Umbilical cord (tissue), 1 donor: ENCODE measurements at regions not wholly inside any gene's neighbourhood (a gene's known extent, or its start where the extent isn't known, plus 50 kb on each side); places are given as distances from the start of the nearest gene placed in this dataset.
"Not testable (repeated sequence)": the region's sequence is repeated elsewhere in the genome, so short reads cannot be mapped to it uniquely, and the experiment has no call there.

Experiments
- DNase-seq: peaks from one replicate; pipeline ENCODE4 v3.0.0-alpha.2; 2015; ENCODE audit warnings: low spot score

DNA sequence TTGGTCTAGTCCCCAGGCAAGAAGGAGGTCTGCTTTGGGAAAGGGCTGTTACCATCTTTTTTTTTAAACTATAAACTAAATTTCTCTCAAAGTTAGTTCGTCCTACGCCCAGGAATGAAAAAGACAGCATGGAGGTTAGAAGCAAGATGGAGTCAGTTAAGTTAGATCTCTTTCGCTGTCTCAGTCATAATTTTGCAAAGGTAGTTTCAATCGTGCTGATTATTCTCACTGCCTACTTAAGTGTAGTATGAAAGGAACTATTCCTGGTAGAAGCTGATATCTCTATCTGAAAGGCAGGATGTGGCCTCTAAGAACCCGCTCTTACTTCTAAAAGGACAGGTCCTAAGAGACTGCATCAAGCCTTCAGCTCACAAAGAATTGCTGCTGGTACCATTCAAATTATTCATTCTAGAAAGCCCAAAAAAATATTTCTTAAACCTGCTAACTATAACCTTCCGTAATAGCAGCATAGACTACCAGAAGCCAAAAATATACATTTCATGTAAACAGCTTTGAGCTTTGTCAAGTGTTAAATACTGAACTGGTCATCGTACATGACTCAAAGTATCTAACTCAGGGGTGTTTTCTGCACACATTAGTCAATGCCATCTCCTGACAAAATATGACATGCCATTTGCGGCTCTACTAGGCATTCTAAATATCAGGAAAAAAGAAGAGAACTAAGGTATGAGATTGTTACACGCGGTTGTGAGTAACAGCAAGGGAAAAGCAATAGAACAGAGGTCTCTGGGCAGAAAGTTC lies 96.0 kb upstream of the CCDC80 start:
- no peak for DNase-seq

DNA sequence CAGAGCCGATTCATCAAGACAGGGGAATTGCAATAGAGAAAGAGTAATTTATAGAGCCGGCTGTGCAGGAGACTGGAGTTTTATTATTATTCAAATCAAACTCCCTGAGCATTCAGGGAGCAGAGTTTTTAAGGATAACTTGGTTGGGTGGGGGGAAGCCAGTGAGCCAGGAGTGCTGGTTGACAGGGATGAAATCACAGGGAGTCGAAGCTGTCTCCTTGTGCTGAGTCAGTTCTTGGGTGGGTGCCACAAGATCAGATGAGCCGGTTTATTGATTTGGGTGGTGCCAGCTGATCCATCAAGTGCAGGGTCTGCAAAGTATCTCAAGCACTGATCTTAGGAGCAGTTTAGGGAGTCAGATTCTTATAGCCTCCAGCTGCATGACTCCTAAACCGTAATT lies 95.4 kb upstream of the CCDC80 start:
- DNase-seq: no peak

DNA sequence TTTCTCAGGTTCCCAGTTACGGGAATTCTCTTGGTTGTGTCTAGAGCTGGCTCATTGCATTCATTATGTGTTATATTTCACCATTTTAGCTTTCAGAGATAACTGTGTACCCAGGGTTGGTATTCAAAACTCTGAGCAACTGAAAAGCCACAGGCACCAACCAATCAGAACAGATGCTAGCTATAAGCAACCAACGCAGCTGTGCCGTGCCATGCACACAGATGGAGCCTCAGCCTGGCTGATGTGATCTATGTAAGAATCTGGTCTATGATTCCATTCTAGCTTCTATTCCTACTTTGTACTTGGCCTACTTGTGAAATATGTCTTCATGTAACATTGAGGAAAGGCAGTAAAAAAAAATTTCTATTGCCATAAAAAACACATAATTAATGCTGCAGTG lies 95.0 kb upstream of the CCDC80 start:
- no peak for DNase-seq

DNA sequence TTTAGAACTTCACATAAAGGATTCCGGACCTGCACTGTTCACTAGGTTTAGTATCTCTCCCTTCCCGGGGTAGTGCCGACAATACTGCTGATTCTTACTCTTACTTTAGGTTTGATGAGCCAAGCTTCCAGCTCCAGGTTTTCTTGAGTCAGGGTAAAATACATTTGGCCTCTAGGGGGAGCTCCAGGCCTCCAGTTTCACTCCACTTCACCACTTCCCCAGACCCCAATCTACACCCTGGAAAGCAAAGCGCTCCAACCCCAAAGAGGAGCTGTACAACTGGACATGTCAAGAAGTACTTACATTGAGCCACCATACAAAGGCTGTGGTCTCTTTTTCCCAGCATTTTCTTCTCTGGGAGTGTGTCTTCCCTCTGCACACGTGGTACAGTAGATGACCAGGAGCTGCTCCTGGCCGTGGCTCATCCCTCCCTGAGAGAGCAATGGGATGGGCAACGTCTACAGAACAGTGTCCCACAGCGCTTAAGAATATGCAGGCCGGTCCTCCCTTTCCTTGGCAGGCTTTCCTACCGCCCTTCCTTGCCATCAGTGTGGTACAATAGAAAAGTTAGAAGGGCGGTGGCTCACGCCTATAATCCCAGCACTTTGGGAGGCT lies 93.9 kb upstream of the CCDC80 start:
- peak; percentile 50 for DNase-seq

DNA sequence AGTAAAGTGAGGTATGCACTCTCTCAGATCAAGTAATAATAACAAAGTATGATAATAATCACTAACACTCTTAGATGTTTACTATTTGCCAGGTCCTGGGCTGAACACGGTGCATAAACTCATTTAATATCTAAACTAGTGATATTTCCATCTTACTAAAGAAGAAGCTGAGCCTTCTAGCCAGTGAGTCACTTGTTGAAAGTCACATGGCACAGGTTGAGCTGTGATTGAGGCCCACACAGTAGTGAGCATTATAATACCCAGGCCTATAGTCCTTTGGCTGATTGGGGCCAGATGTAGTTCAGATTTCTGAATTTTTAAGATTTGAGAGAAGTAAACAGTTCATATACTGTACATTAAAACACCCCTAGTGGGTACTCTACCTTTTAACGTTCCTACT lies 93.2 kb upstream of the CCDC80 start:
- no peak for DNase-seq

DNA sequence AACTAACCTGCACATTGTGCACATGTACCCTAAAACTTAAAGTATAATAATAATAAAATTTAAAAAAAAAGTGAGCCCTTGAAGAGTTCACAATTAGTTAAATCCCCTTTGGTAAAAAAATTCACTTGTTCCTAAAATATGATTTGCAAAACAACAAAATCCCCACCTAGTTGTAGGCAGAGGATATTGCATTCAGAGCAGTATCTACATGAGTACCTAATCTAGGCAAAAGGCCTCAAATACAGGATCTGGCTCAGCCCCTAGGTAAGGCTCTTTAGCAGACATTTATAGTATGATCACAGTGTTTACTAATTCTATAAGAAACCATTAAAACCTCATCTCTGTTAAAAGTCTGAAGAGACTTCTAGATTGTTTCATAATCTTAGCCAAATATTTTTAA lies 89.3 kb upstream of the CCDC80 start:
- no peak for DNase-seq

DNA sequence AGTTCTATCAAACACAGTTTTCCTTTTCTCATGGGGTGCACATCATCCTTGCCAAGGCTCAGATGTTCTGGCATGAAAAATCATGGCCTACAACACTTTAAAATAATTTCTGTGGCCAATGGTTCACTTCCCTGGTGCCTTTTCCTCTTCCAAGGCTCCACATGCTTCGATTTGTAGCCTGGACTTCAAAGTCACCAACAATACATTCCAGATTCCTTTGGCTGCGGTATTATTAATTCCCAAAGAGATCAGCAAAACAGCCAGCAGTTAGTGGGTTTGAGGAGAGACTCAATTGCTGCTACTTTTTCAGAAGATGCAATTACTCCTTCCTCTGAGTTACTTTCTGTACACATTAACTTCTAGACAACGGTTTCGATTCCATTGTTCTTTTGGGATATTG lies 80.3 kb upstream of the CCDC80 start:
- no peak for DNase-seq

DNA sequence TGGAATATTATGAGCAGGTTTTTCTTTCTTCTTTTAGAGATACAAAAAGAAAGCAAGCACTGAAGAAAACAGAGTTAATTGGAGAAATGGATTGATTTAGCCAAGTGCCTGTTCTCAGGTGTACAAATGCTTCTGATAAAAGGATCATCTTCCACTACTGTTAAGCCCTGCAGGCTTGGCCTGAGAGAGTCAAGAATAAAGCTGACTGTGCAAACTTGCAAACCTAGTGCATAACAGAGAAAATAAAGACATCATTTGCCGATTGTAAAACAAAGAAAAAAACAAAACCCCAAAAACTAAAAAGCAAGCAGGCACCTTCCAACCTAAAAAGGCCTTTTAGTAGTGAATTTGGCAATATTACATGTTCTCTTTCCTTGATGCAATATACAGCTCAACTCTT lies 78.0 kb upstream of the CCDC80 start:
- DNase-seq: no peak

DNA sequence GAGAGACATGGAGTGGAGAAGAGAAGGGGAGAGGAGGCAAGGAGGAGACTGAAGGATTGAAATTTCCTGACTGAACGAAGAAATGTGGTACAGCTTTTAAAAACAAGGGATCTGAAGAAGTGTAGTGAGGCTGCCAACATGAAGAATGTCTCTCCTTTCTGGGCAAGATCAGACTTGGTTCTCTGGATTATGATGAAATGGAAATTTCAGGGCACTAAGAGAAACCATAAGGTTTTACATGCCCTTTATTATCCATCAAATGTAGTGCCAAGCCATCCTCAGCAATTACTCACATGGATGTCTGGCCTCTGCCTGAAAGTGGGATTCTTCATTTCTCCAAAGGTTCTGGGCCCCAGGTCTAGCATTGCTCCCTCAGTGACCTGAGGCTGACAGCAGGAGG lies 77.6 kb upstream of the CCDC80 start:
- DNase-seq: no peak

DNA sequence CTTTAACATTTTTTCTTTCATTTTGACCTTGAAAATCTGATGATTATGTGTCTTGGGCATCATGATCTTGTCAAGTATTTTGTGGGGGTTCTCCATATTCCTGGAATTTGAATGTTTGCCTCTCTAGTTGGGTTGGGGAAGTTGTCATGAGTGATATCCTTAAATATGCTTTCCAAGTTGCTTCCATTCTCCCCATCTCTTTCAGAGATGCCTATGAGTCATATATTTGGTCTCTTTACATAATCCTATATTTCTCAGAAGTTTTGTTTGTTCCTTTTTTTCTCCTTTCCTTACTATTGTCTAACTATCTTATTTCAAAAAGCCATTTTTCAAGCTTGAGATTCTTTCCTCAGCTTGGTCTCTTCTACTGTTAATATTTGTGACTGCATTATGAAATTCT lies 69.0 kb upstream of the CCDC80 start:
- no peak for DNase-seq

DNA sequence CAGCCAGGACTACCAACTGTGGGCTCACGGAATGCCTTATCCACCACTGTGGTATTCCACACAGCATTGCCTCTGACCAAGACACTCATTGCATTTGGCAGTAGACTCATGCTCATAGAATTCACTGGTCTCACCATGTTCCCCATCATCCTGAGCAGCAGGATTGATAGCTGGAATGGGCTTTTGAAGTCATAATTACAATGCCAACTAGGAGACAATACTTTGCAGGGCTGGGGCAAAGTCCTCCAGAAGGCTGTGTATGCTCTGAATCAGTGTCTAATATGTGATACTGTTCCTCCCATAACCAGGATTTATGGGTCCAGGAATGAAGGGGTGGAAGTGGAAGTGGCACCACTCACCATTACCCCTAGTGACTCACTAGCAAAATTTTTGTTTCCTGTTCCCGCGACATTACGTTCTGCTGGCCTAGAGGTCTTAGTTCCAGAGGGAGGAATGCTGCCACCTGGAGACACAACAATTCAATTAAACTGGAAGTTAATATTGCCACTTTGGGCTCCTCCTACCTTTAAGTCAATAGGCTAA lies 58.6 kb upstream of the CCDC80 start:
- DNase-seq: no peak

DNA sequence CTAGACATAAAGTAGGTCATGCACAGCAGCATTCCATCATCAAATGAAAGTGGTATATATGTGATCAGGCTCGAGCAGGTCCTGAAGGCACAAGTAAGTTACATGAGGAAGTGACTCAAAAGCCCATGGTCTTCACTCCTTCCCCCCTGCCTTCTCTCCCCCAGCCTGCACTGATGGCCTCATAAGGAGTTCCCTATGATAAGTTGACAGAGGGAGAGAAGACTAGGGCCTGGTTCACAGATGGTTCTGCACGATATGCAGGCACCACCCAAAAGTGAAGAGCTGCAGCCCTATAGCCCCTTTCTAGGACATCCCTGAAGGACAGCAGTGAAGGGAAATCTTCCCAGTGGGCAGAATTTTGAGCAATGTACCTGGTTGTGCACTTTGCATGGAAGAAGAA lies 57.5 kb upstream of the CCDC80 start:
- DNase-seq: not testable (repeated sequence)

DNA sequence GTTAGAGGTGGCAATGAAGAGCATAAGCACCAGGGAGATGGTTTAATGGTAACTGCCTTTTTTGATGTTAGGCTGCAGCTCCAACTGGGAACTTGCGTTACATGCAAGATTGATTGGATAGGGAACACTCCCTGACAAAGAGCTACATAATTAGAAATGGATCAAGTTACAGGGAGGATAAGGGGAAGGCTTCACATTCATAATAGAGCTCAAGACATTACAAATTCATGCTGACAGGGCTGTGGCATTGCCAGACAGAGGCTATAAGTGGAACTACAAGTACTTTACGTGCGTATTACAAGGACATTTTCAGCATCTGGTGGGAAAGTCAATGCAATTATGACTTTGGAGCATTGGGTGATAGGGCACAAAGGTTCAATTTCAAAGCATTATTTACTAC lies 55.3 kb upstream of the CCDC80 start:
- DNase-seq: not testable (repeated sequence)

DNA sequence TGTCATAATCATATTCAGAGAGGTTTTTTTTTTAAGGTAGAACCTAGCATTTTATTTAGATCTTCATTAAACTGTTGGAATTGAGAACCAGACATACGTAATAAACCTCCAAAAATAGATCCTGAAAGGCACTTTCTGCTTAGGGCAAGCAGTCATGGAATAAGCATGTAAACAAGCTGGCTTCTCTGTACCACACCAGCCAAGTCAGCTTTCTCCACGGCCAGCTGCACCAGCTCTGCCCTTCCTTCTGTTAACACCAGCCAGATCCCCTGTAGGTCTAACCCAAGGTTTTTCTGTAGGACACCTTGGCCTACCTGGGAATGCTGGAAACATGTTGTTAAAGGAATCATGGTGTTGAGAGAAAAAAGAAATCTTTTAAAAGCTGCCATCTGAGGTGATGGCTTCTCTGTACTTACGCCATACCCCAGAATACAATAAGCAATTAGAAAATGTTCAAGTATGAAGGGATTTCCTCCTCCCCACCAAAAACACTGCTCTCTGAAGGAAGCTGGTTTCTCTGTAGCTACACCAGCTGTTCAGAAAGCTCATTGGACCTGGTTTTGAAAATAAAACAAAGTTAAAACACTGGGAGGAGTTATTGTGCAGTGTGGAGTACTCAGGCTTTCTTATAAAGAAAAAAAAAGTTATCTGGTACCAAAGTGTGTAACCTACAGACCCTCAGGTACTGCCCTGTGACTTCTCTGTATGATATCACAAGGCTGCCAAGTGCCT lies 54.6 kb upstream of the CCDC80 start:
- DNase-seq: not testable (repeated sequence)

DNA sequence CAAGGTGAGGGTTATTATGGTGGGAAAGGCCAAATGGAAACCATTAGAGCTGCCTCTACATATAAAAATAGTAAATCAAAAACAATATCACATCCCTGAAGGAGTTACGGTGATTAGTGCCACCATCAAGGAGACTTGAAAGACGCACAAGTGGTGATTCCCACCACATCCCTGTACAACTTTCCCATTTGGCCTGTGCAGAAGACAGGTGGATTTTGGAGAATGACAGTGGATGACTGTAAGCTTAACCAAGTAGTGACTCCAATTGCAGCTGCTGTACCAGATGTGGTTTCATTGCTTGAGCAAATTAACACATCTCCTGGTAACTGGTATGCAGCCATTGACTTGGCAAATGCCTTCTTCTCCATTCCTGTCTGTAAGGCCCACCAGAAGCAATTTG lies 54.0 kb upstream of the CCDC80 start:
- not testable (repeated sequence) for DNase-seq

DNA sequence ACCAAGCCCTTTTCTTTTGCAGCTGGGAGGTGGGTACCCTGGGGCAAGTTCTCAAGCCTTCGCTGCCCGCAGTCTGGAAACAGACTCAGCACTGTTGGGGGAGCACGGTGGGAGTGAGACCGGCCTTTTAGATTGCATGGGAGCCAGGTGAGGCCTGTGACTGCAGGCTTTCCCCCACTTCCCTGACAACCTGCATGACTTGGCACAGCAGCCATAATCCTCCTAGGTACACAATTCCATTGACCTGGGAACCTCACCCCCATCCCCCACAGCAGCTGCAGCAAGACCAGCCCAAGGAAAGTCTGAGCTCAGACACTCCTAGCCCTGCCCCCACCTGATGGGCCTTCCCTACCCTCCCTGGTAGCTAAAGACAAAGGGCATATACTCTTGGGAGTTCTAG lies 52.2 kb upstream of the CCDC80 start:
- DNase-seq: no peak
